ENCODE measurements at regions not wholly inside any gene's neighbourhood (a gene's known extent, or its start where the extent isn't known, plus 50 kb on each side); places are given as distances from the start of the nearest gene placed in this dataset.
A peak's percentile ranks its signal among the peaks of the same experiment; 100 is the strongest.

- TF ChIP-seq CTCF (conservative IDR thresholded peaks at IDR 0.05; ENCODE audit: control insufficient read depth, insufficient read depth, low read depth, low read length), result no peak
- no peak for DNase-seq (ENCODE audit: low read depth)
- H3K4me3 ChIP-seq (ENCODE audit: control insufficient read depth, low read depth, low read length), result no peak overlapping the region
Observed at GRCh38 chrX:10358958-10359357, 202.2 kb downstream of the CLCN4 start.

GRCh38 chrX:10360116-10360515 lies 203.3 kb downstream of the CLCN4 start:
- no peak overlapping the region for H3K4me3 ChIP-seq (ENCODE audit: control insufficient read depth, low read depth, low read length)
- peak; percentile 6 for DNase-seq (ENCODE audit: low read depth)
- no peak for TF ChIP-seq CTCF (conservative IDR thresholded peaks at IDR 0.05; ENCODE audit: control insufficient read depth, insufficient read depth, low read depth, low read length)

- TF ChIP-seq CTCF (conservative IDR thresholded peaks at IDR 0.05; ENCODE audit: control insufficient read depth, insufficient read depth, low read depth, low read length), result no peak
Observed at GRCh38 chrX:10365532-10366265, 208.9 kb downstream of the CLCN4 start.

GRCh38 chrX:10367406-10367805 lies 210.6 kb downstream of the CLCN4 start:
- no peak overlapping the region for H3K4me3 ChIP-seq (ENCODE audit: control insufficient read depth, low read depth, low read length)
- no peak for TF ChIP-seq CTCF (conservative IDR thresholded peaks at IDR 0.05; ENCODE audit: control insufficient read depth, insufficient read depth, low read depth, low read length)
- no peak for DNase-seq (ENCODE audit: low read depth)

More at GRCh38 chrX:10365532-10366265, 208.9 kb downstream of the CLCN4 start:
- no peak for DNase-seq (ENCODE audit: low read depth)
- no peak overlapping the region for H3K4me3 ChIP-seq (ENCODE audit: control insufficient read depth, low read depth, low read length)

- no peak for DNase-seq (ENCODE audit: low read depth)
- TF ChIP-seq CTCF (conservative IDR thresholded peaks at IDR 0.05; ENCODE audit: control insufficient read depth, insufficient read depth, low read depth, low read length), result no peak
- no peak overlapping the region for H3K4me3 ChIP-seq (ENCODE audit: control insufficient read depth, low read depth, low read length)
Observed at GRCh38 chrX:10370976-10371375, 214.2 kb downstream of the CLCN4 start.

GRCh38 chrX:10377427-10377826 lies 220.7 kb downstream of the CLCN4 start:
- DNase-seq (ENCODE audit: low read depth), result no peak
- no peak for TF ChIP-seq CTCF (conservative IDR thresholded peaks at IDR 0.05; ENCODE audit: control insufficient read depth, insufficient read depth, low read depth, low read length)
- H3K4me3 ChIP-seq (ENCODE audit: control insufficient read depth, low read depth, low read length), result no peak overlapping the region
